GM12872 (cell line): ENCODE measurements at regions not wholly inside any gene's neighbourhood (a gene's known extent, or its start where the extent isn't known, plus 50 kb on each side); places are given as distances from the start of the nearest gene placed in this dataset.

Experiments
- TF ChIP-seq, protein P1 (sequence below): IDR thresholded peaks from 3 replicates; pipeline ENCODE4 v1.5.1; 2011; ENCODE audit warnings: low read depth, mild to moderate bottlenecking, low read length, moderate library complexity; ENCODE audit not compliant: insufficient read depth

DNA sequence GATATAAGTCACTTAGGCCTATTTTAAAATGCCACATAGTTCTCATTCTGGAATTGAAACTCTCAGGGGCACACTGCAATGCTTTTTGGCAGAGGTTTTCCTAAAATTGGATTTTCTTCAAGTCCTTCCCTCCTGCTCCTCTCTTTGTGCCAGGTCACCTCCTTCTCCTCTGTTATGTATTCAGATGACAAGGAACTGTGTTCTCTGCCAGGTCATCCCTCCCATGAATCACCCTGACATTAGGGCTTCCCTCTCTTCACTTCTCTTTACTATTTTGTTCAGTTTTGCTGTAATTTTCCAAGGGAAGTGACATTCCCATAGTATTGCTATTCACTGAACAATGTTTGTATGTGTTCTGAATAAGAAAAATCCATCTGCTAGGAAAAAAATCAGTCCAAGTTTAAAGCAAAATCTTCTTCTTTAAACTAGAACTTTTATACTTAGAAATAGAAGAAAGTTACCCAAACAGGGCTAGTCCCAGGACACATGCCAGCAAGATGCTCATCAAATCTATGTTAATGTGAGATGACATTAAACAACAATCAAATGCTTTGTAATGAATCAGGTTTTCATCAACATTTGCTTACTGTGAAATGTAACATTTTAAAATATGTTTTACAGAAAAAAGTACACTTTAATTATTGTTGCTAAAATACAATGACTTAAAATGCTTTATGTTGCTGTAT is 461.1 kb downstream of the MMUT start:
- TF ChIP-seq, protein P1, sequence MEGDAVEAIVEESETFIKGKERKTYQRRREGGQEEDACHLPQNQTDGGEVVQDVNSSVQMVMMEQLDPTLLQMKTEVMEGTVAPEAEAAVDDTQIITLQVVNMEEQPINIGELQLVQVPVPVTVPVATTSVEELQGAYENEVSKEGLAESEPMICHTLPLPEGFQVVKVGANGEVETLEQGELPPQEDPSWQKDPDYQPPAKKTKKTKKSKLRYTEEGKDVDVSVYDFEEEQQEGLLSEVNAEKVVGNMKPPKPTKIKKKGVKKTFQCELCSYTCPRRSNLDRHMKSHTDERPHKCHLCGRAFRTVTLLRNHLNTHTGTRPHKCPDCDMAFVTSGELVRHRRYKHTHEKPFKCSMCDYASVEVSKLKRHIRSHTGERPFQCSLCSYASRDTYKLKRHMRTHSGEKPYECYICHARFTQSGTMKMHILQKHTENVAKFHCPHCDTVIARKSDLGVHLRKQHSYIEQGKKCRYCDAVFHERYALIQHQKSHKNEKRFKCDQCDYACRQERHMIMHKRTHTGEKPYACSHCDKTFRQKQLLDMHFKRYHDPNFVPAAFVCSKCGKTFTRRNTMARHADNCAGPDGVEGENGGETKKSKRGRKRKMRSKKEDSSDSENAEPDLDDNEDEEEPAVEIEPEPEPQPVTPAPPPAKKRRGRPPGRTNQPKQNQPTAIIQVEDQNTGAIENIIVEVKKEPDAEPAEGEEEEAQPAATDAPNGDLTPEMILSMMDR: no peak

DNA sequence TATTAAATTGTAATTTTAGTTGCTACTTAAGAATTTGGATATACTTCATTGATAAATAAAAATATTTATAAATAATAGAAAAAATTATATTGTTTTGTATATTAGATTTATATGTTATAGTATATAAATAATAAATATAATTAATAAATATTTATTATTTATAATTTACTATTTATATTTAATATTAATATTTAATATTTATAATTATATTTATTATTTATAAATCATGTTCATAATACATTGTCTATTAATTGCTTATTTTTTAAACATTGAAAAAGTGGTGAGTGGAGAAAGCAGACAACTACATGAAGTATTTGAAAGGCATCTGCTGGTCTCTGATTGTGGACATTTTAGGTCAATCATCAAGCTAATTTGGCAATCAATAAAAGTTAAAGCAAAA is 464.5 kb downstream of the MMUT start:
- TF ChIP-seq, protein P1: no peak

DNA sequence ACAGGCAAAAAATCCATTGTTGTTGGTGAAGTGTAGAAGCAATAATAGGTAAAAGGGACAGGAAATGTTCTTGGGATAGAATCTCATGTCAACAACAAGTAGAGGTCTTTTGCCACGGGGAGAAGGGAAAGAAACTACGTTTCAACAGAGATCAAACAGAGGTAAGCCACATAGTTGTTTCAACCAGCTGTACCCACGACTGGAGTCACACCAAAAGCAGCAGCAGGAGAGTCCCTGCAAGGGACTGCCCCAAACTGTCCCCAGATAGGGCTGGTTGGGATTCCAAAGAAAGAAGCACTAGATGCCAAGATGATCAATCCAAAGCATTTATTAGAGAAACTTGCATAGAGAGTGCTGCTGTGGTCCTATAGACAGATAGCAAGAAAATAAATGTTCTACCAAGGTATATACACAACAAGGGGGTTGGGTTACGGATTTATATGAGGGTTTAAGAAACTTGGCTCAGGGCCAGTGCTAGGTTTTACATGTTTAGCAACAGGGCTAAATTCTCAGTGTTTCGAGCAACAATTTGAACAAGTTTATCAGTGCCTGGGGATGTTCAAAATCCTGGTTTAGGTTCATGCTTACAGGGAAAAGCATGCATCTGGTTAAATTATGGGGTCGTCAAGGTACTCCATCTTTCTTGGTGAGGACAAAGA is 466.5 kb downstream of the MMUT start:
- TF ChIP-seq, protein P1: no peak

DNA sequence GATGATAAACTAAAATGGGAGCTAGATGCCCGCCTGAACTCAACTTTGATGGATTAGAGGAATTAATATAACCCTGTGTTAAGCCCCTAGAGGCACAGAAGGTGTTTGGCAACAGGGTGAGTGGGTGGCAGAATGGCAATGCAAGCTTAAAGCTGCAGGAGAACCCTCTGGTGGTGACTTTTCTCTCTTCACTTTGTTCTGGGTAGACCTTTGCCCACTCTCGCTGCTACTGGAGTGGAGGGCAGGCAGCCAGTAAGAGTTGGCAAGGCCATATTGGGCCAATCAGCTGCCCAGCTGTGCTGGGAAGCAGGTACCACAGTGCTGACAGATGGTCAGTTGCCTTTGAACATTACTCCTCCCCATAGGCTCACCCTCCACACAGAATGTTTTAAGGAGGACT is 468.2 kb downstream of the MMUT start:
- TF ChIP-seq, protein P1: peak; percentile 13; the same call in 1 of the 3 replicates

DNA sequence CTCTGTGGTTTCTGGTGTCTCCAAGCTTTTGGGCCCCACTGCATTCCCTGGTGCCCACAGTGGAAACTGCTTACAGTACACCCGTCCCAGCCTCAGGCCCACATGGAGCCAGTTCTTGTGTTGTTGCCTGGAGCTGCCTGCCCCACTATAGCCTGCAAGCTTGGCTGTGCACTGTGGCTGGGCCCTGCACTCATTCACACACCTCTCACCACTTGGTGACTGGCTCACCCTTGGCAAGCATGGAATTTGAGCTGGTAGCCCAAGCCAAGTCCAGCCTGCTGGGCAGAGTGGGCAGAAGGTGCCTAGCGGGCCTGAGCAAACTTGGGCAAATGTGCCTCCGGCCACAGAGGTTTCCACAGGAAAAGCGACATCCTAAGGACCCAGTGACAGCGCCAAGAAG is 472.3 kb downstream of the MMUT start:
- TF ChIP-seq, protein P1: no peak

DNA sequence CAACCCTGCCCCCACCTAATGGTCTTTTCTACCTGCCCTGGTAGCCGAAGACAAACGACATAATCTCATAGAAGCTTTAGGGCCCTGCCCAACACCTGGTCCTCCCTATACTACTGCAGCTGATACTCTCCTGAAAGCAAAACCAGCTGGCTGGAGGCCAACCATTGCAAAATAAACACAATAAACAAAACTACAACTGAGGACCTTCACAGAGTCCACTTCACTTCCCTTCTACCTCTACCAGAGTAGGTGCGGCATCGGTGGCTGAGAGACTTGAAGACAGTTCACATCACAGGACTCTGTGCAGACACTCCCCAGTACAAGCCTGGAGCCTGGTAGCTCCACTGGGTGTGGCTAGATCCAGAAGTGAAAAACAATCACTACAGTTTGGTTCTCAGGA is 476.2 kb downstream of the MMUT start:
- TF ChIP-seq, protein P1: no peak

DNA sequence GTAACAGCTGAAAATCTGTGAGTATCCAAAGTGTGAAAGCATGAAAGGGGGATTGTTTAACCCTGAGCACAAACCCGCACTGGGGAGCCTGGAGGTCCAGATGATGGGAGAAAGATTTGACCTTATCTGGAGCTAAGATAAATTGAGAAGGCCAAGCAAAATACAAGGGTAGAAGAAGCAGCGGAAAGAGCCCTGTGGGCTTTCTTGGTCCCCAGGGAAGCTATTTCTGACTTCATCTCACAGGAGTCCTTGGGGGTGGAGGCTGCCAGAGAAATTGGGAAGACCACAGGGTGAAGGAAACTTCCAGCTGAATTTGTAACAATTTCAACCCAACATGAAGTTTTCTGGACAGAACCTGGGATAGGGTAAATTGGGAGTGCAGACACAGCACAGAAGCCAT is 476.9 kb downstream of the MMUT start:
- TF ChIP-seq, protein P1: no peak
